HG03439 (cell line): ENCODE measurements at regions not wholly inside any gene's neighbourhood (a gene's known extent, or its start where the extent isn't known, plus 50 kb on each side); places are given as distances from the start of the nearest gene placed in this dataset.
"Not testable (repeated sequence)": the region's sequence is repeated elsewhere in the genome, so short reads cannot be mapped to it uniquely, and the experiment has no call there.

ENCODE experiments used
- ATAC-seq: cut with Tn5 transposase; IDR thresholded peaks from one replicate; pipeline ENCODE4 v1.9.1; 2021; ENCODE audit warnings: mild to moderate bottlenecking, moderate library complexity; ENCODE audit not compliant: unreplicated experiment

GRCh38 chr4:144799486-144799885, 153.5 kb downstream of the HHIP start:
- ATAC-seq, result no peak

GRCh38 chr4:144801731-144802130, 155.8 kb downstream of the HHIP start:
- no peak for ATAC-seq

- no peak for ATAC-seq
These were observed 162.1 kb downstream of the HHIP start for GRCh38 chr4:144808034-144808433.

- no peak for ATAC-seq
These were observed 163.2 kb downstream of the HHIP start for GRCh38 chr4:144809056-144809640.

GRCh38 chr4:144816668-144817067, 170.7 kb downstream of the HHIP start:
- ATAC-seq, result no peak

- no peak for ATAC-seq
These were observed 171.1 kb downstream of the HHIP start for GRCh38 chr4:144817081-144817480.

GRCh38 chr4:144818136-144818535, 172.2 kb downstream of the HHIP start:
- no peak for ATAC-seq

- no peak for ATAC-seq
These were observed 173.6 kb downstream of the HHIP start for GRCh38 chr4:144819591-144819990.

- no peak for ATAC-seq
These were observed 174.2 kb downstream of the HHIP start for GRCh38 chr4:144820011-144820727.

- ATAC-seq, result no peak
These were observed 174.8 kb downstream of the HHIP start for GRCh38 chr4:144820728-144821085.

- no peak for ATAC-seq
These were observed 186.0 kb downstream of the HHIP start for GRCh38 chr4:144831971-144832370.

- ATAC-seq, result no peak
These were observed 199.5 kb downstream of the HHIP start for GRCh38 chr4:144845411-144845810.

GRCh38 chr4:144851948-144852347, 206.0 kb downstream of the HHIP start:
- ATAC-seq, result no peak

- ATAC-seq, result no peak
These were observed 215.5 kb downstream of the HHIP start for GRCh38 chr4:144861471-144861870.

GRCh38 chr4:144862210-144862609, 216.3 kb downstream of the HHIP start:
- no peak for ATAC-seq

GRCh38 chr4:144864891-144865290, 218.9 kb downstream of the HHIP start:
- ATAC-seq, result not testable (repeated sequence)

GRCh38 chr4:144868309-144868708, 222.4 kb downstream of the HHIP start:
- ATAC-seq, result no peak

GRCh38 chr4:144872508-144873225, 225.3 kb downstream of the ANAPC10 start:
- no peak for ATAC-seq

- ATAC-seq, result no peak
These were observed 224.6 kb downstream of the ANAPC10 start for GRCh38 chr4:144873226-144873990.

GRCh38 chr4:144894573-144894972, 203.4 kb downstream of the ANAPC10 start:
- no peak for ATAC-seq

GRCh38 chr4:144899393-144899792, 198.6 kb downstream of the ANAPC10 start:
- no peak for ATAC-seq
